A673 (cell line): ENCODE measurements at regions not wholly inside any gene's neighbourhood (a gene's known extent, or its start where the extent isn't known, plus 50 kb on each side); places are given as distances from the start of the nearest gene placed in this dataset.

Experiments used
- BruUV-seq: library from RNA; stranded (reverse); fragments of 400-500 nt; replicated peaks from 2 replicates; lab custom pipeline; 2021; lab: Mats Ljungman, UMichigan
- CTCF ChIA-PET: fragments of 300-600 bp; sonication (Branson Sonifier 250); formaldehyde crosslinking; loops from one replicate; lab custom pipeline; 2022; ENCODE audit warnings: antibody characterized with exemption; lab: Charles Lee
- POLR2A ChIA-PET: fragments of 300-600 bp; sonication (Branson Sonifier 250); formaldehyde crosslinking; loops from one replicate; lab custom pipeline; 2022; ENCODE audit warnings: antibody characterized with exemption; ENCODE audit not compliant: low non-redundant PET; lab: Charles Lee
- DNase-seq: peaks from one replicate; pipeline ENCODE4 v3.0.0-alpha.2; 2015; ENCODE audit warnings: low spot score
- H3K27ac ChIP-seq: fragments of 200-600 bp; sonication (generic); 2 replicates; pipeline ENCODE4 v1.5.1; 2016; ENCODE audit warnings: mixed run types, low read depth, mild to moderate bottlenecking, mixed read lengths, antibody characterized with exemption, low read length; ENCODE audit not compliant: poor library complexity, severe bottlenecking
- H3K27me3 ChIP-seq: fragments of 200-600 bp; sonication (generic); replicated peaks from 2 replicates; pipeline ENCODE4 v1.6.1; 2017; ENCODE audit warnings: mixed run types, low read depth, mild to moderate bottlenecking, mixed read lengths, antibody characterized with exemption, low read length; ENCODE audit not compliant: insufficient read depth, poor library complexity
- H3K36me3 ChIP-seq: fragments of 200-600 bp; sonication (generic); 2 replicates; pipeline ENCODE4 v1.6.1; 2016; ENCODE audit warnings: mixed run types, mild to moderate bottlenecking, mixed read lengths, antibody characterized with exemption, low read length; ENCODE audit not compliant: insufficient read depth, poor library complexity, severe bottlenecking
- H3K4me1 ChIP-seq: fragments of 200-600 bp; sonication (generic); 2 replicates; pipeline ENCODE4 v1.6.1; 2017; ENCODE audit warnings: mixed run types, mild to moderate bottlenecking, mixed read lengths, antibody characterized with exemption, low read length; ENCODE audit not compliant: insufficient read depth, poor library complexity, severe bottlenecking
- H3K4me3 ChIP-seq: fragments of 200-600 bp; sonication (generic); 2 replicates; pipeline ENCODE4 v1.5.1; 2016; ENCODE audit warnings: low read depth, mixed run types, mild to moderate bottlenecking, mixed read lengths, low read length; ENCODE audit not compliant: poor library complexity, severe bottlenecking
- H3K9me3 ChIP-seq: fragments of 200-600 bp; sonication (generic); 2 replicates; pipeline ENCODE4 v1.6.1; 2016; ENCODE audit warnings: mixed run types, low read depth, mild to moderate bottlenecking, mixed read lengths, antibody characterized with exemption, low read length; ENCODE audit not compliant: poor library complexity, severe bottlenecking
- CTCF ChIP-seq: fragments of 300-800, 200-600 bp; sonication (generic); conservative IDR thresholded peaks from 2 replicates; pipeline ENCODE4 v1.5.1; 2017; ENCODE audit warnings: low read depth, mild to moderate bottlenecking, antibody characterized with exemption, low read length, moderate library complexity, mixed read lengths
- EZH2 ChIP-seq: fragments of 200-600 bp; sonication (generic); IDR thresholded peaks from 2 replicates; pipeline ENCODE4 v1.6.1; 2017; ENCODE audit warnings: borderline replicate concordance, low read depth, mild to moderate bottlenecking, mixed read lengths, antibody characterized with exemption, low read length; ENCODE audit not compliant: poor library complexity, severe bottlenecking
- intact Hi-C: fragments of 100-400 bp; cut with micrococcal nuclease; formaldehyde crosslinking; loops from one replicate; pipeline ENCODE4 v1.10.0; 2022; ENCODE audit not compliant: unreplicated experiment

DNA sequence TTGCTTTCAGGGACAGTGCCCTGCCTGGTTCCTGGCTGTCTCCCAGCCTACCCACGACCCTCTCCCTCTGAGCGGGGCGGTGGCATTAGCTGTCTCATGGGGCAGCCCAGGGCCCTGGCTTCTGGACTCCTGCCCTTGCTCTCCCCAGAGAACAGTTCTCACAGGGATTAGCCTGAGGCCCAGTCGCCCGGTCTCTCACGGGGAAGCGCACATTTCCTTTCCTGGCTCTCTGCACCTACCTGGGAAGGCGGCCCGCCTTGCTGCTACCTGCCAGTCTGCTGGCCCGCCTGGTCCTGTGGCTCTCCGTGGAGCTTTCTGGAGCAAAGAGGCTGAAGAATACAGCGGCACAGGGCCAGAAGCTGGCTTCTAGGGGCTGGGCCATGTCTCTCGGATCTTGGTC lies 128.4 kb downstream of the FHDC1 start:
- H3K27me3 ChIP-seq, result no peaks in the 10 kb centered on the region
- no peak overlapping the region for H3K27ac ChIP-seq
- CTCF ChIA-PET, result no interaction called here
- TF ChIP-seq EZH2 (no peak), CTCF (no peak)
- no peak for DNase-seq
- no peak overlapping the region for H3K4me3 ChIP-seq
- no TSS peak for BruUV-seq
- POLR2A ChIA-PET, result no interaction called here
- intact Hi-C loops, result no loop called here
- H3K4me1 ChIP-seq, result no peaks in the 10 kb centered on the region
- H3K36me3 ChIP-seq, result no peaks in the 10 kb centered on the region
- H3K9me3 ChIP-seq, result no peaks in the 10 kb centered on the region

- Histone ChIP-seq H3K27ac (no peak overlapping the region), H3K9me3 (no peaks in the 10 kb centered on the region), H3K4me3 (no peak overlapping the region), H3K36me3 (no peaks in the 10 kb centered on the region), H3K4me1 (no peaks in the 10 kb centered on the region), H3K27me3 (no peaks in the 10 kb centered on the region)
- no TSS peak for BruUV-seq
- ChIA-PET POLR2A (no interaction called here), CTCF (no interaction called here)
- TF ChIP-seq CTCF, result no peak
- no peak for TF ChIP-seq EZH2
- DNase-seq, result no peak
- intact Hi-C loops, result no loop called here
These were observed 129.2 kb downstream of the FHDC1 start for GRCh38 chr4:153065276-153065675.

DNA sequence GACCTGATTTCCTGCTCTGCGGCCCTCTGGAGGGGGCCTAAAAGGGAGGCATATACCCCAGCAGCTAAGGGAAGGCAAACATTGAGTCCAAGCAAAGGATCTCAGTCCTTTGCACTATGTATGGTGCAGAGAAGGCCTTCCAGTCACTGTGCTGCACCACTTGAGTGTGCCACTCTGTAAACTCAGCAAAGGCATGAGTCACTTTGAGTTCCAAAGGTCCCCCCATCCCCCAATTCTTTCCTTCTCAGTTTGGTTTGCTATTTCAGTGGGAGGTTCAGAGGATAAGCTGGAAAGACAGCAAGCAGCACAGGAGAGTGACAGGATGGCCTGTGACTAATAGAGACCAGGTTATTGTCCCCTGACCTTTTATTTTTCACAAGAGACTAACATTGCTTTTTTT lies 131.3 kb downstream of the FHDC1 start:
- no TSS peak for BruUV-seq
- H3K4me3 ChIP-seq, result no peak overlapping the region
- no peak overlapping the region for H3K27ac ChIP-seq
- H3K9me3 ChIP-seq, result no peaks in the 10 kb centered on the region
- H3K4me1 ChIP-seq, result no peaks in the 10 kb centered on the region
- DNase-seq, result peak; percentile 39
- no peaks in the 10 kb centered on the region for H3K27me3 ChIP-seq
- intact Hi-C loops, result no loop called here
- CTCF ChIA-PET, result no interaction called here
- TF ChIP-seq CTCF (no peak), EZH2 (no peak)
- POLR2A ChIA-PET, result no interaction called here
- no peaks in the 10 kb centered on the region for H3K36me3 ChIP-seq
